ENCODE measurements at regions not wholly inside any gene's neighbourhood (a gene's known extent, or its start where the extent isn't known, plus 50 kb on each side); places are given as distances from the start of the nearest gene placed in this dataset.

- TF ChIP-seq REST (IDR thresholded peaks at IDR 0.05; ENCODE audit: insufficient replicate concordance, low read depth) (no peak), CTCF (IDR thresholded peaks at IDR 0.05; ENCODE audit: insufficient read depth, low read length) (no peak), POLR2AphosphoS5 (IDR thresholded peaks at IDR 0.05; ENCODE audit: low read depth) (no peak), GABPA (IDR thresholded peaks at IDR 0.05; ENCODE audit: low read depth) (no peak), SPI1 (IDR thresholded peaks at IDR 0.05; ENCODE audit: borderline replicate concordance, low read depth) (no peak)
These were observed 1218.8 kb upstream of the ATXN8OS start for GRCh38 chr13:68888832-68889231.

Measured in HL-60 (cell line).